HepG2 (cell line): ENCODE measurements at regions not wholly inside any gene's neighbourhood (a gene's known extent, or its start where the extent isn't known, plus 50 kb on each side); places are given as distances from the start of the nearest gene placed in this dataset.

Experiments
- ATF1 ChIP-seq: IDR thresholded peaks from 2 replicates; pipeline ENCODE4 v1.6.1; 2016; ENCODE audit warnings: mild to moderate bottlenecking, control low read depth
- BORCS8-MEF2B ChIP-seq: sonication (generic); formaldehyde crosslinking; IDR thresholded peaks from 2 replicates; pipeline ENCODE4 v1.8.0; 2022; ENCODE audit warnings: mild to moderate bottlenecking, missing genetic modification reagents
- CBX2 ChIP-seq, 2 experiments: fragments of 200-600 bp in 1 of 2; sonication (generic); formaldehyde crosslinking in 1 of 2; IDR thresholded peaks; 2 replicates each; pipeline versions ENCODE4 v1.7.0 to v1.8.1; 2018 to 2022; ENCODE audit warnings: low read depth in 2 of 2, low read length in 1 of 2, mild to moderate bottlenecking in 1 of 2, missing genetic modification reagents in 1 of 2
- ESRRA ChIP-seq: sonication (generic); formaldehyde crosslinking; IDR thresholded peaks from 2 replicates; pipeline ENCODE4 v1.5.1; 2020; ENCODE audit warnings: mild to moderate bottlenecking, low read depth, missing genetic modification reagents
- FLYWCH1 ChIP-seq: sonication (generic); formaldehyde crosslinking; IDR thresholded peaks from 2 replicates; pipeline ENCODE4 v1.8.1; 2023; ENCODE audit warnings: mild to moderate bottlenecking, missing genetic modification reagents
- FOXO1 ChIP-seq: sonication (generic); formaldehyde crosslinking; IDR thresholded peaks from 2 replicates; pipeline ENCODE4 v1.4.0; 2020; ENCODE audit warnings: missing genetic modification reagents
- IRF2 ChIP-seq: IDR thresholded peaks from 2 replicates; pipeline ENCODE4 v1.6.1; 2018; ENCODE audit warnings: missing genetic modification reagents, missing compliant biosample characterization
- JARID2 ChIP-seq: sonication (generic); formaldehyde crosslinking; IDR thresholded peaks from 2 replicates; pipeline ENCODE4 v1.8.1; 2023; ENCODE audit warnings: missing genetic modification reagents, inconsistent platforms; ENCODE audit not compliant: insufficient replicate concordance
- KAT7 ChIP-seq: IDR thresholded peaks from 2 replicates; pipeline ENCODE4 v1.6.1; 2018; ENCODE audit warnings: borderline replicate concordance, missing compliant biosample characterization
- KDM5B ChIP-seq: sonication (generic); formaldehyde crosslinking; IDR thresholded peaks from 2 replicates; pipeline ENCODE4 v1.4.0; 2020; ENCODE audit warnings: missing genetic modification reagents, mild to moderate bottlenecking, borderline replicate concordance
- MED1 ChIP-seq: sonication (generic); formaldehyde crosslinking; IDR thresholded peaks from 2 replicates; pipeline ENCODE4 v1.4.0; 2020; ENCODE audit warnings: missing genetic modification reagents
- NCOA1 ChIP-seq: sonication (generic); formaldehyde crosslinking; IDR thresholded peaks from 2 replicates; pipeline ENCODE4 v1.9.0; 2021; ENCODE audit warnings: missing genetic modification reagents
- NCOA5 ChIP-seq: sonication (generic); formaldehyde crosslinking; IDR thresholded peaks from 2 replicates; pipeline ENCODE4 v1.4.0; 2020; ENCODE audit warnings: missing genetic modification reagents
- NKX3-1 ChIP-seq: sonication (generic); formaldehyde crosslinking; IDR thresholded peaks from 2 replicates; pipeline ENCODE4 v1.5.0; 2020; ENCODE audit warnings: missing genetic modification reagents
- NRL ChIP-seq: sonication (generic); formaldehyde crosslinking; IDR thresholded peaks from 2 replicates; pipeline ENCODE4 v1.5.0; 2020; ENCODE audit warnings: missing genetic modification reagents, mild to moderate bottlenecking, moderate library complexity, borderline replicate concordance
- PHF20 ChIP-seq: sonication (generic); formaldehyde crosslinking; IDR thresholded peaks from 2 replicates; pipeline ENCODE4 v1.5.0; 2020; ENCODE audit warnings: mild to moderate bottlenecking, missing genetic modification reagents
- RBM22 ChIP-seq: fragments of 200-400 bp; formaldehyde crosslinking; optimal IDR thresholded peaks from 2 replicates; pipeline ENCODE3; 2017; ENCODE audit warnings: mild to moderate bottlenecking, low read length, moderate library complexity
- RCOR2 ChIP-seq: IDR thresholded peaks from 2 replicates; pipeline ENCODE4 v1.6.1; 2016; ENCODE audit warnings: missing biosample characterization, missing genetic modification reagents
- RNF2 ChIP-seq: fragments of 450-650 bp; conservative IDR thresholded peaks from 2 replicates; pipeline ENCODE4 v1.6.1; 2016; ENCODE audit warnings: low read depth
- TMF1 ChIP-seq: sonication (generic); formaldehyde crosslinking; IDR thresholded peaks from 2 replicates; pipeline ENCODE4 v1.8.1; 2022; ENCODE audit warnings: low read depth, missing genetic modification reagents
- ZBTB1 ChIP-seq: sonication (generic); formaldehyde crosslinking; IDR thresholded peaks from 2 replicates; pipeline ENCODE4 v1.4.0; 2020; ENCODE audit warnings: missing genetic modification reagents, borderline replicate concordance
- ZBTB21 ChIP-seq: sonication (generic); formaldehyde crosslinking; IDR thresholded peaks from 2 replicates; pipeline ENCODE4 v1.4.0; 2020; ENCODE audit warnings: missing genetic modification reagents
- ZFP37 ChIP-seq: sonication (generic); formaldehyde crosslinking; IDR thresholded peaks from 2 replicates; pipeline ENCODE4 v1.4.0; 2020; ENCODE audit warnings: missing genetic modification reagents, borderline replicate concordance
- ZNF468 ChIP-seq: sonication (generic); formaldehyde crosslinking; IDR thresholded peaks from 2 replicates; pipeline ENCODE4 v1.8.0; 2022; ENCODE audit warnings: mild to moderate bottlenecking, moderate library complexity, missing genetic modification reagents
- ZNF556 ChIP-seq: sonication (generic); formaldehyde crosslinking; IDR thresholded peaks from 2 replicates; pipeline ENCODE4 v1.4.0; 2020; ENCODE audit warnings: mild to moderate bottlenecking, missing genetic modification reagents, borderline replicate concordance
- TF ChIP-seq, protein P1 (sequence below): sonication (generic); formaldehyde crosslinking; IDR thresholded peaks from 2 replicates; pipeline ENCODE4 v1.5.0; 2020; ENCODE audit warnings: missing genetic modification reagents
- TF ChIP-seq, protein P2 (sequence below): sonication (generic); formaldehyde crosslinking; IDR thresholded peaks from 2 replicates; pipeline ENCODE4 v1.4.0; 2020; ENCODE audit warnings: missing genetic modification reagents
- TF ChIP-seq, protein P3 (sequence below): sonication (generic); formaldehyde crosslinking; IDR thresholded peaks from 2 replicates; pipeline ENCODE4 v1.8.1; 2023; ENCODE audit warnings: mild to moderate bottlenecking, moderate library complexity, missing genetic modification reagents
- TF ChIP-seq, protein P4 (sequence below): IDR thresholded peaks from 2 replicates; pipeline ENCODE4 v1.6.1; 2012; ENCODE audit warnings: low read depth, low read length, improper control_type of control experiment

DNA sequence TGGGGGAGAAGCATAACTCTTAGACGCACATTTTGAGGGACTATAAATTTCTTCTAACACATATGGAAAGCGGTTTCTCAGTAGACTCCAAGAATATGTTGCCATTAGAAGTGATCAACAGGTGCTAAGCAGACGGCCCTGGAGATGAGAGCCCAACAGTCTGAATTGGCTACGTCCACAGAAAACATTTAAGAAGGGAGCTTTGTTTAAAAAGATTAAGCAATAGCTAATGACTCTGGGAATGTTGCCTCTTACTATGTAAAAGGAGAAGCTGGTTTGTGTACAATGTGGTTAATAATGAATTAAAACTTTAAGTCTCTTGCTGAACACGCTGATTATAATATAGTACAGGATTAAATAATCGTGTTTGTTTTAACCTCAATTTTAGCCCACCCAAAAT is 399.5 kb downstream of the SMARCA1 start (continued):
- TF ChIP-seq NRL (CRISPR knock-in tag) = no peak
- no peak for TF ChIP-seq RBM22
- no peak for TF ChIP-seq ATF1
- TF ChIP-seq KAT7 (CRISPR knock-in tag) = no peak
- no peak for TF ChIP-seq BORCS8-MEF2B
- TF ChIP-seq, protein P1, sequence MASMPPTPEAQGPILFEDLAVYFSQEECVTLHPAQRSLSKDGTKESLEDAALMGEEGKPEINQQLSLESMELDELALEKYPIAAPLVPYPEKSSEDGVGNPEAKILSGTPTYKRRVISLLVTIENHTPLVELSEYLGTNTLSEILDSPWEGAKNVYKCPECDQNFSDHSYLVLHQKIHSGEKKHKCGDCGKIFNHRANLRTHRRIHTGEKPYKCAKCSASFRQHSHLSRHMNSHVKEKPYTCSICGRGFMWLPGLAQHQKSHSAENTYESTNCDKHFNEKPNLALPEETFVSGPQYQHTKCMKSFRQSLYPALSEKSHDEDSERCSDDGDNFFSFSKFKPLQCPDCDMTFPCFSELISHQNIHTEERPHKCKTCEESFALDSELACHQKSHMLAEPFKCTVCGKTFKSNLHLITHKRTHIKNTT = no peak
- TF ChIP-seq ZNF468 (CRISPR knock-in tag) = no peak
- no peak for TF ChIP-seq FOXO1 (CRISPR knock-in tag)
- TF ChIP-seq ZFP37 = no peak
- no peak for TF ChIP-seq NCOA5
- TF ChIP-seq MED1 (CRISPR knock-in tag) = peak; percentile 86
- TF ChIP-seq JARID2 (CRISPR knock-in tag) = no peak
- TF ChIP-seq, protein P2, sequence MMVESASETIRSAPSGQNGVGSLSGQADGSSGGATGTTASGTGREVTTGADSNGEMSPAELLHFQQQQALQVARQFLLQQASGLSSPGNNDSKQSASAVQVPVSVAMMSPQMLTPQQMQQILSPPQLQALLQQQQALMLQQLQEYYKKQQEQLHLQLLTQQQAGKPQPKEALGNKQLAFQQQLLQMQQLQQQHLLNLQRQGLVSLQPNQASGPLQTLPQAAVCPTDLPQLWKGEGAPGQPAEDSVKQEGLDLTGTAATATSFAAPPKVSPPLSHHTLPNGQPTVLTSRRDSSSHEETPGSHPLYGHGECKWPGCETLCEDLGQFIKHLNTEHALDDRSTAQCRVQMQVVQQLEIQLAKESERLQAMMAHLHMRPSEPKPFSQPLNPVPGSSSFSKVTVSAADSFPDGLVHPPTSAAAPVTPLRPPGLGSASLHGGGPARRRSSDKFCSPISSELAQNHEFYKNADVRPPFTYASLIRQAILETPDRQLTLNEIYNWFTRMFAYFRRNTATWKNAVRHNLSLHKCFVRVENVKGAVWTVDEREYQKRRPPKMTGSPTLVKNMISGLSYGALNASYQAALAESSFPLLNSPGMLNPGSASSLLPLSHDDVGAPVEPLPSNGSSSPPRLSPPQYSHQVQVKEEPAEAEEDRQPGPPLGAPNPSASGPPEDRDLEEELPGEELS (CRISPR knock-in tag) = peak; percentile 46; the same call in 1 of the 2 replicates
- no peak for TF ChIP-seq FLYWCH1 (CRISPR knock-in tag)
- no peak for TF ChIP-seq PHF20
- TF ChIP-seq TMF1 (CRISPR knock-in tag) = no peak
- TF ChIP-seq ZBTB1 = no peak
- TF ChIP-seq ZNF556 (CRISPR knock-in tag) = no peak
- TF ChIP-seq, protein P3, sequence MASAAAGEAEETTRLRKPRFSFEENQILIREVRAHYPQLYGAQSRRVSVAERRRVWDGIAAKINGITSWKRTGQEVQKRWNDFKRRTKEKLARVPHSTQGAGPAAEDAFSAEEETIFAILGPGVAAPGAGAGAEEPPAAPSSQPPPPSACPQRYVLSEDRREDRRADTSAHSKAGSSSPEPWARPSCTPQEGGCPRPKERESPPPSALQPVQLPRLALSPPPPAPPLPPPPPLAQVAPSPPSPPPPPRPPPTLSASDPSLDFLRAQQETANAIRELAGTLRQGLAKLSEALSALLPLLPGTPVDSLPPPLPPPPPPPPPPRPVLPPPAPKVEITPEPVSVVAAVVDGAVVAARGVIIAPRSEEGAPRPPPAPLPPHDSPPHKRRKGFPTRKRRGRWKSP (CRISPR knock-in tag) = no peak
- TF ChIP-seq ESRRA (CRISPR knock-in tag) = no peak
- TF ChIP-seq KDM5B (CRISPR knock-in tag) = no peak
- TF ChIP-seq IRF2 (CRISPR knock-in tag) = 0 out of 2 replicates have a peak, but pooled peaks have one; percentile 27
- no peak for TF ChIP-seq ZBTB21
- TF ChIP-seq, protein P4, sequence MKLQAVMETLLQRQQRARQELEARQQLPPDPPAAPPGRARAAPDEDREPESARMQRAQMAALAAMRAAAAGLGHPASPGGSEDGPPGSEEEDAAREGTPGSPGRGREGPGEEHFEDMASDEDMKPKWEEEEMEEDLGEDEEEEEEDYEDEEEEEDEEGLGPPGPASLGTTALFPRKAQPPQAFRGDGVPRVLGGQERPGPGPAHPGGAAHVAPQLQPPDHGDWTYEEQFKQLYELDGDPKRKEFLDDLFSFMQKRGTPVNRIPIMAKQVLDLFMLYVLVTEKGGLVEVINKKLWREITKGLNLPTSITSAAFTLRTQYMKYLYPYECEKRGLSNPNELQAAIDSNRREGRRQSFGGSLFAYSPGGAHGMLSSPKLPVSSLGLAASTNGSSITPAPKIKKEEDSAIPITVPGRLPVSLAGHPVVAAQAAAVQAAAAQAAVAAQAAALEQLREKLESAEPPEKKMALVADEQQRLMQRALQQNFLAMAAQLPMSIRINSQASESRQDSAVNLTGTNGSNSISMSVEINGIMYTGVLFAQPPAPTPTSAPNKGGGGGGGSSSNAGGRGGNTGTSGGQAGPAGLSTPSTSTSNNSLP = 0 out of 2 replicates have a peak, but pooled peaks have one; percentile 12
- no peak for TF ChIP-seq NKX3-1 (CRISPR knock-in tag)
- TF ChIP-seq CBX2 (IDR thresholded peaks at IDR 0.05; ENCODE audit: low read depth, low read length) = no peak
- no peak for TF ChIP-seq CBX2 (CRISPR knock-in tag; IDR thresholded peaks at IDR 0.05; ENCODE audit: low read depth)
- no peak for TF ChIP-seq RCOR2 (CRISPR knock-in tag)
- no peak for TF ChIP-seq RNF2
- TF ChIP-seq NCOA1 (CRISPR knock-in tag) = no peak
